ENCODE measurements at regions not wholly inside any gene's neighbourhood (a gene's known extent, or its start where the extent isn't known, plus 50 kb on each side); places are given as distances from the start of the nearest gene placed in this dataset.
A peak's percentile ranks its signal among the peaks of the same experiment; 100 is the strongest.
"Not testable (repeated sequence)": the region's sequence is repeated elsewhere in the genome, so short reads cannot be mapped to it uniquely, and the experiment has no call there.

GRCh38 chr21:9361615-9362014 lies 1159.8 kb upstream of the TPTE start:
- H3K27me3 ChIP-seq; H3K4me3 ChIP-seq; ATAC-seq; H3K9me3 ChIP-seq; H3K27ac ChIP-seq; intact Hi-C loops (cut with DNase I); H3K36me3 ChIP-seq; H3K4me1 ChIP-seq: not testable (repeated sequence)
- peak; percentile 62 for DNase-seq

DNA sequence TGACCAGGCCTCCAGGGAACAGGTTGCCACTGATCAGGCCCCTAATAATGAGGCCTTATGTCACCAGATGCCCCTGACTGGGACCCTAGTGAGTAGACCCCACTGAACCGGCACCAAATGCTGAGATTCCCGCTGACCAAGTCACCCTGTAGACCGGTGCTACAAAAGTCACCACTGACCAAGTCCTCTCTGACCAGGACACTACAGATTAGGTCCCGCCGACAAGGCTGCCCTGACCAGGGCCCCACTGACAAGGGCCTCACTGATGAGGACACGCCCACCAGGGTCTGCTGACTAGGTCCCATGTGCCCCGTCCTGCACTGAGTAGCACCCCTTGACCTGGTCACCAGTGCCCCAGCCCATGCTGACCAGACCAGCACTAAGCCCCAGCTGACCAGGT lies 1159.1 kb upstream of the TPTE start:
- H3K4me1 ChIP-seq; H3K9me3 ChIP-seq; ATAC-seq; H3K27ac ChIP-seq; H3K27me3 ChIP-seq; H3K36me3 ChIP-seq; intact Hi-C loops (cut with DNase I); H3K4me3 ChIP-seq: not testable (repeated sequence)
- peak; percentile 68 for DNase-seq

DNA sequence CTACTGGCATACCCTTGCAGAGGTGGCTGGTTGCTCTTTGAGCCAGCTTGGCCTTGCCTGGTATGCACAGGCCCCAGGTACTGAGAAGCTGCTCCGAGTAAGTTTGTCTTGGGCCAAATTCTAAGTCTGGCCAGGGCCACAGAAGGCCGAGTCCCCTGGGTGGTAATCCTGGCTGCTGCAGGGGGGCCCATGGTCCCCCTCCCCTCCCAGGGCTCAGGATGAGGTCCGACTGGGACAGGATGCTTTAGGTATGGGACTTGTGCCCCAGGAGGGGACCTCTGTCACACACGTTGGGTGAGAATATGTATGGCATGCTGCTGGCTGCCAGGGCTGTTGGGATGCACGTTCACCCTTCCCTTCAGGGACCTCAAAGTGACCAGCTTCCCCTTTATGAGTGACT lies 1155.6 kb upstream of the TPTE start:
- ATAC-seq; H3K27ac ChIP-seq; H3K36me3 ChIP-seq; H3K27me3 ChIP-seq; H3K4me1 ChIP-seq; H3K9me3 ChIP-seq; H3K4me3 ChIP-seq; intact Hi-C loops (cut with DNase I): not testable (repeated sequence)
- peak; percentile 70 for DNase-seq

DNA sequence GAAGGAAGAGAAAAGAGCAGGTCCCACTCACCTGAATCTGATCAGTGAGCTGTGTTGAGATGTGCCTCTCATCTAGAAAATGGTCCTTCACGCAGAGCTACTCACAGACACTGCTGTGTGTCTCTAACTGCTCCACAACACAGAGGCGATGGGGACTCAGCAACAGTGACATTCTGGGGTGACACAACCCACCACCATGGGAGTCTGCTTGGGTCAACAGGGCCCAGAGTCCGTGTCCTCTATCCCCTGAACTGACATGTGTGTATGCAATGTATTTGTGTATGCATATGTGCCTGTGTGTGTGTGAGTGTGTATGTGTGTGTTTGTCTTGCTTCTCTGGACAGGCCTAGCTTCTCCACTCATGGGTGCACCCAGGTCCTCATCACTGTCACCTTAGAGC lies 1154.8 kb upstream of the TPTE start:
- H3K27ac ChIP-seq; H3K4me1 ChIP-seq; intact Hi-C loops (cut with DNase I); H3K4me3 ChIP-seq; DNase-seq; H3K36me3 ChIP-seq; ATAC-seq; H3K27me3 ChIP-seq; H3K9me3 ChIP-seq: not testable (repeated sequence)
